Erythroblast (primary cell): ENCODE measurements at regions not wholly inside any gene's neighbourhood (a gene's known extent, or its start where the extent isn't known, plus 50 kb on each side); places are given as distances from the start of the nearest gene placed in this dataset.

ENCODE experiments used
- GATA1 ChIP-seq: IDR thresholded peaks from 2 replicates; pipeline ENCODE4 v1.6.1; 2011; ENCODE audit warnings: low read depth, mild to moderate bottlenecking, control low read depth, low read length, moderate library complexity
- POLR2A ChIP-seq: IDR thresholded peaks from 2 replicates; pipeline ENCODE4 v1.6.1; 2011; ENCODE audit warnings: mild to moderate bottlenecking, low read length

DNA sequence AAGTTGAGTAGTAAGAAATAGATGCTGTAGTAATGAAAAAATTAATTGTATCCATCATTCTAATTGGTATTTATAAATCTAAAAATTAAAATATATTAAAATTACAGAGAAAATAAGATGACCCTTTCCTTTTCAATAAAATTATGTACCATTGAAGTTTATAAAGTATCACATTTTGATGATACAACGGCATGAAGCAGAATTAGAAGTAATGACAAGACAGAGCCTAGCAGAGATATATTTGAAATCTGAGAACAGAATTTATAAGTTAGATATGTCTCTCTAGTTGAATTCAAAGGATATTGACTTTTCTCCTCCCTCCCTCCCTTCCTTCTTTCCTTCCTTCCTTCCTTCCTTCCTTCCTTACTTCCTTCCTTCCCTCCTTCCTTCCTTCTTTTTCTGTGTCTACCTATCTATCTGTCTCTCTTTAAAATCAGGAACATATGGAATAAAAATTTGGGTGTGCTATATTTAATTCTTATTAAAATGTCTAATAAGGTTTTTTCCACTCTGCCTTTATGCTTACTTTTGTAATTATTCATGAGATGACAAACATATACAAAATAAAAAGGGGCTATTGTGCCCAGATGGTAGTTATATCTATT is 258.5 kb upstream of the CD180 start:
- no peak for TF ChIP-seq POLR2A
- no peak for TF ChIP-seq GATA1
